Gastrocnemius medialis (tissue), 4 donors: ENCODE measurements at regions not wholly inside any gene's neighbourhood (a gene's known extent, or its start where the extent isn't known, plus 50 kb on each side); places are given as distances from the start of the nearest gene placed in this dataset.

Experiments used
- ATAC-seq, 2 donors: fragments of 150-250 bp; one replicate each; pipeline ENCODE4 v1.9.1; 2016
- DNase-seq, 2 donors: peaks; one replicate each; pipeline ENCODE4 v3.0.0-alpha.2; 2019
- H3K27ac ChIP-seq, 4 donors: fragments of 200-600 bp; sonication (generic); 1 replicate in 1 of 4; 2 replicates in 3 of 4; pipeline ENCODE4 v1.5.1; 2016 to 2018; ENCODE audit warnings: mild to moderate bottlenecking in 2 of 4, moderate library complexity in 1 of 4
- H3K27me3 ChIP-seq, 3 donors: fragments of 200-600 bp; sonication (generic) in 2 of 3; 1 replicate in 1 of 3; 2 replicates in 2 of 3; pipeline versions ENCODE4 v1.5.1 to v1.6.0; 2016 to 2019; ENCODE audit warnings: mild to moderate bottlenecking in 1 of 3, moderate library complexity in 1 of 3
- H3K36me3 ChIP-seq, 2 donors: fragments of 200-600 bp; sonication (generic) in 1 of 2; one replicate each; pipeline ENCODE4 v1.5.1; 2017 to 2018
- H3K4me1 ChIP-seq, 2 donors: fragments of 200-600 bp; sonication (generic) in 1 of 2; one replicate each; pipeline ENCODE4 v1.5.1; 2016 to 2017; ENCODE audit warnings: mild to moderate bottlenecking in 2 of 2
- H3K4me3 ChIP-seq, 4 donors: fragments of 200-600 bp; sonication (generic) in 3 of 4; 1 replicate in 1 of 4; 2 replicates in 3 of 4; pipeline ENCODE4 v1.5.1; 2016 to 2019; ENCODE audit warnings: mild to moderate bottlenecking in 2 of 4
- H3K9me3 ChIP-seq, 3 donors: fragments of 200-600 bp; sonication (generic) in 2 of 3; 1 replicate in 1 of 3; 2 replicates in 2 of 3; pipeline ENCODE4 v1.5.1; 2016 to 2019
- POLR2A ChIP-seq, 2 donors: fragments of 450-650 bp; IDR thresholded peaks; one replicate each; pipeline ENCODE4 v1.6.1; 2017; ENCODE audit warnings: antibody characterized with exemption in 2 of 2, mild to moderate bottlenecking in 2 of 2, moderate library complexity in 2 of 2
- in situ Hi-C, 4 donors: fragments of 200-750 bp; cut with MboI; loops; one replicate each; pipeline versions ENCODE4 v1.15.0 to v1.8.0; 2017; ENCODE audit warnings: low sequenced_read_pairs in 4 of 4
- intact Hi-C: fragments of 100-400 bp; cut with DNase I; formaldehyde crosslinking; loops from one replicate; pipeline ENCODE4 v1.15.1; 2023; ENCODE audit warnings: low total_unique reads
- TF ChIP-seq, protein P1 (sequence below), 5 experiments: fragments of 450-650 bp in 3 of 5; fragments of 200-600 bp in 2 of 5; sonication (generic) in 2 of 5; IDR thresholded peaks in 4 of 5; conservative IDR thresholded peaks in 1 of 5; 1 replicate in 4 of 5; 2 replicates in 1 of 5; pipeline ENCODE4 v1.5.1; 2016 to 2019; ENCODE audit warnings: antibody characterized with exemption in 5 of 5, mild to moderate bottlenecking in 3 of 5, moderate library complexity in 3 of 5

DNA sequence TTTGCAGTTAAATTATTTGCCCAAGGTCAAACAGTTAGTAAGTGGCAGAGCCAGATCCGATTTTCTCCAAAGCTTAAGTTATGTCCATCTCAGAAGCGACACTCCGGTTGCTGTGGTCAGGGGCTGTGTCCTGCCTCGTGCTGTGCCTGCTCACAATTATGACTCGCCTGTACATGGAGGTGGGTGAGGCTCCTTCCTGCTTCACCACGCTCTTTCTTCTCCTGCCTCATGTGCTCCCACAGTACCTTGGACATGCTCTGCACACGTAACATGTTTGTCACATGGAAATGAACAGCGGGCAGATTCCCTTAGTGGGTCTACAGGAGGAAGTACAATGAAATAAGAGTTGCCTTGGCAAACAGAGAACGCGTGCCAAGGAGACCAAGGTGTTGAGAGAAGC lies 62.2 kb upstream of the CCND2 start:
- ATAC-seq, result no peak
- no peak for TF ChIP-seq POLR2A (IDR thresholded peaks at IDR 0.05)
- TF ChIP-seq, protein P1, sequence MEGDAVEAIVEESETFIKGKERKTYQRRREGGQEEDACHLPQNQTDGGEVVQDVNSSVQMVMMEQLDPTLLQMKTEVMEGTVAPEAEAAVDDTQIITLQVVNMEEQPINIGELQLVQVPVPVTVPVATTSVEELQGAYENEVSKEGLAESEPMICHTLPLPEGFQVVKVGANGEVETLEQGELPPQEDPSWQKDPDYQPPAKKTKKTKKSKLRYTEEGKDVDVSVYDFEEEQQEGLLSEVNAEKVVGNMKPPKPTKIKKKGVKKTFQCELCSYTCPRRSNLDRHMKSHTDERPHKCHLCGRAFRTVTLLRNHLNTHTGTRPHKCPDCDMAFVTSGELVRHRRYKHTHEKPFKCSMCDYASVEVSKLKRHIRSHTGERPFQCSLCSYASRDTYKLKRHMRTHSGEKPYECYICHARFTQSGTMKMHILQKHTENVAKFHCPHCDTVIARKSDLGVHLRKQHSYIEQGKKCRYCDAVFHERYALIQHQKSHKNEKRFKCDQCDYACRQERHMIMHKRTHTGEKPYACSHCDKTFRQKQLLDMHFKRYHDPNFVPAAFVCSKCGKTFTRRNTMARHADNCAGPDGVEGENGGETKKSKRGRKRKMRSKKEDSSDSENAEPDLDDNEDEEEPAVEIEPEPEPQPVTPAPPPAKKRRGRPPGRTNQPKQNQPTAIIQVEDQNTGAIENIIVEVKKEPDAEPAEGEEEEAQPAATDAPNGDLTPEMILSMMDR (IDR thresholded peaks at IDR 0.05 in 4 of 5, conservative IDR thresholded peaks at IDR 0.05 in 1 of 5), result no peak
- intact Hi-C loops, result no loop called here

DNA sequence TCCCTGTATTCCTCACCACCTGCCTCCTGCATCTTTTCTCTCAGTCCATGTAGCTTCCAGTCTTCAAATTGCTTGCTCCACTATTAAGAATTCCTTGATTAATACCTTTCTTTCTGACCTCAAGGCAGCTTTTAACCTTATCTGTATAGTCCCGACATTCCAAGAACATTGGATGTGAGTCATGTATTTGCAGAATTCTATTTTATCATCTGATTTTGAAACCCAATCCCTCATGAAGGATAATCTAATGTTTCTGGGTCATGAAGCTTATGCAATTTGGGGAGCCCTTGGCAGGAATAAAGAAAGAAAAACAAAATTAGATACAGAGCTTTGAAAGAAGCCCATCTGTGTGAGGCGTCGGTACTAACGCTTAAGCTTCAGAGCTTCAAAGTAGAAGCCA lies 63.4 kb upstream of the CCND2 start:
- H3K27me3 ChIP-seq, result peaks cover 0 to 11% (median 4%) of the 10 kb centered on the region in 3 donors
- intact Hi-C loops, result no loop called here
- H3K27ac ChIP-seq, result no peak overlapping the region
- TF ChIP-seq, protein P1 (IDR thresholded peaks at IDR 0.05 in 4 of 5, conservative IDR thresholded peaks at IDR 0.05 in 1 of 5), result no peak
- TF ChIP-seq POLR2A (IDR thresholded peaks at IDR 0.05), result no peak
- H3K36me3 ChIP-seq, result no peaks in the 10 kb centered on the region
- ATAC-seq (no peak), DNase-seq (no peak)
- H3K4me3 ChIP-seq, result no peak overlapping the region
- in situ Hi-C loops, result no loop called here
- H3K9me3 ChIP-seq, result no peaks in the 10 kb centered on the region
- H3K4me1 ChIP-seq, result no peaks in the 10 kb centered on the region

More for the DNA sequence above, 62.2 kb upstream of the CCND2 start:
- no peak overlapping the region for H3K4me3 ChIP-seq
- no peaks in the 10 kb centered on the region for H3K36me3 ChIP-seq
- H3K4me1 ChIP-seq, result no peaks in the 10 kb centered on the region
- in situ Hi-C loops, result no loop called here
- no peaks in the 10 kb centered on the region for H3K9me3 ChIP-seq
- no peak for DNase-seq
- no peak overlapping the region for H3K27ac ChIP-seq
- H3K27me3 ChIP-seq, result peaks cover 0 to 5% (median 4%) of the 10 kb centered on the region in 3 donors

DNA sequence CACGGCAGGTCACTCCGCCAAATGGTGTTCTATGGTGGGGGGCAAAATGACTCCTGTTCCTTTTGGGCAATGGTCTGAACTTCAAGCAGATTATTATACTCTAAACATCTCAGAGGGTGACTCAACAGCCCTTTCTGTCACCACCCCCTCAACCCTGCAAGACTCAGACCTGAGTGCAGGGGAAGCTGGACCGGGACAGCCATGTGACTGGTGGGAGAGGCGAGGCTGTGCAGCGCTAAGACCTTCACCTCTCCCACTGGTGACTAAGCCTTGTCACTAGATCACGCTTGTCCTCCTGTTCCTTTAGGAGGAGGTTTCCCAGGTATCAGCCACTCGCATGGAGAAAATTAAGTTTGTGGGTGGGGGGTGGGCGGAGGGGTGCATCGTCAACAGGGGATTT lies 67.1 kb upstream of the CCND2 start:
- Histone ChIP-seq H3K9me3 (no peaks in the 10 kb centered on the region), H3K27ac (no peak overlapping the region), H3K36me3 (no peaks in the 10 kb centered on the region), H3K4me3 (no peak overlapping the region), H3K4me1 (no peaks in the 10 kb centered on the region), H3K27me3 (peaks cover 0 to 11% (median 9%) of the 10 kb centered on the region in 3 donors)
- intact Hi-C loops (no loop called here), in situ Hi-C loops (no loop called here)
- ATAC-seq (no peak), DNase-seq (no peak)
- TF ChIP-seq POLR2A (IDR thresholded peaks at IDR 0.05), result no peak
- TF ChIP-seq, protein P1 (IDR thresholded peaks at IDR 0.05 in 4 of 5, conservative IDR thresholded peaks at IDR 0.05 in 1 of 5), result no peak

DNA sequence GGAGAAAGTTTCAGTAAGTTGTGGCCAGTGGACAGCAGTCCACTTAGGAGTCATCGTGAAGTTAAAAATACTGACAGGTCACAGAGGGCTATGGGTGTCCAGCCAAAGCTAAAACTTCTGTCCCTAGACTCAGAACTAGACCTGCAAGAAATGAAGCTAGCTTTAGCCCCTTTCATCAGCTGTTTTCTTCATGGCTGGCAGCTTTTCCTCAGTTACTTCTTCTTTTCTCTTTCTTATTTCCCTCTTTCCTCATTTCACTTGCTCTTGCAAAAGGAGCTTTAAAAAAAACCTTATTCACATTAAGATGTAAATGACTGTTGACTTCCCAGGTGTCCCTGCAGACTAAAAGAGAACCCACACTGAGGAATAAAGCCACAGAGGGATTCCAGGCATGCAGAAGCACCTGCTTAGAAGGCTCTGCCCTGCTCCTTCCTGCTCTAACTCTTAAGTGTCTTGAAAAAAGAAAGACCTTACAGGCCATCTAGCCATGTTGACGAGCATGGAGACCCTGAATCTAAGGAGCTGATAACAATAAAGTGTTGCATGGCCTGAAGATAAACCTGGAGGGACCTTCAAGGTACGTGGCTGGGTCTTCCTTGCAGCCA lies 69.7 kb upstream of the CCND2 start:
- H3K4me3 ChIP-seq, result no peak overlapping the region
- H3K27ac ChIP-seq, result no peak overlapping the region
- DNase-seq, result no peak
- ATAC-seq, result no peak
- H3K27me3 ChIP-seq, result peaks cover 0 to 11% (median 5%) of the 10 kb centered on the region in 3 donors
- TF ChIP-seq, protein P1 (IDR thresholded peaks at IDR 0.05 in 4 of 5, conservative IDR thresholded peaks at IDR 0.05 in 1 of 5), result no peak
- TF ChIP-seq POLR2A (IDR thresholded peaks at IDR 0.05), result no peak
- H3K36me3 ChIP-seq, result no peaks in the 10 kb centered on the region
- in situ Hi-C loops, result no loop called here
- intact Hi-C loops, result no loop called here
- no peaks in the 10 kb centered on the region for H3K4me1 ChIP-seq
- no peaks in the 10 kb centered on the region for H3K9me3 ChIP-seq

DNA sequence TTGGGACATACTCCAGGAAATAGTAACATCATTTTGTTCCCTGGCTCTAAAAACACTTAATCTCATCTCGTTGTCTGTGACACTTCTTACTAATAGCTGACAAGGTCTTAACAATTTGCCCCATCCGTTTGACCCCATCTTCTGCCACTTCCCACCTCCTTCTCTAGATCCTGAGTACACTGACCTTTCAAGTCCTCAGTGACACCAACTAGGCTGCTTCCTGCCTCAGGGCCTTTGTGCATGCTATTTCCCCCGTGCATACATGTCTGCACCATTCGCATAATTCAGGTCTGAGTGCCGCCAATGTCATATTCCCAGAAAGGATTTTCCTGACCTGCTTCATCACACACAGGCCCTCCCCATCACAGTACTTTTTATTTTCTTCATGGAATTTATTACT lies 70.6 kb upstream of the CCND2 start:
- Histone ChIP-seq H3K4me1 (no peaks in the 10 kb centered on the region), H3K4me3 (no peak overlapping the region), H3K36me3 (no peaks in the 10 kb centered on the region), H3K9me3 (no peaks in the 10 kb centered on the region), H3K27me3 (peaks cover 0 to 11% (median 5%) of the 10 kb centered on the region in 3 donors), H3K27ac (no peak overlapping the region)
- ATAC-seq, result no peak
- intact Hi-C loops (no loop called here), in situ Hi-C loops (no loop called here)
- no peak for DNase-seq
- TF ChIP-seq, protein P1 (IDR thresholded peaks at IDR 0.05 in 4 of 5, conservative IDR thresholded peaks at IDR 0.05 in 1 of 5), result no peak
- TF ChIP-seq POLR2A (IDR thresholded peaks at IDR 0.05), result no peak
